Mucosa of rectum (tissue), 2 donors: ENCODE measurements at regions not wholly inside any gene's neighbourhood (a gene's known extent, or its start where the extent isn't known, plus 50 kb on each side); places are given as distances from the start of the nearest gene placed in this dataset.
"Not testable (repeated sequence)": the region's sequence is repeated elsewhere in the genome, so short reads cannot be mapped to it uniquely, and the experiment has no call there.

Source experiments
- H3K27ac ChIP-seq, 2 donors: one replicate each; pipeline ENCODE4 v1.7.0; 2013; ENCODE audit warnings: inconsistent platforms in 2 of 2, low read depth in 2 of 2, low read length in 2 of 2
- H3K27me3 ChIP-seq, 2 donors: one replicate each; pipeline ENCODE4 v1.7.0; 2013; ENCODE audit warnings: low read length in 2 of 2; ENCODE audit not compliant: control insufficient read depth in 2 of 2, insufficient read depth in 2 of 2
- H3K36me3 ChIP-seq, 2 donors: one replicate each; pipeline ENCODE4 v1.7.0; 2013; ENCODE audit warnings: low read length in 2 of 2; ENCODE audit not compliant: control insufficient read depth in 2 of 2, insufficient read depth in 2 of 2
- H3K4me1 ChIP-seq, 2 donors: one replicate each; pipeline ENCODE4 v1.7.0; 2013; ENCODE audit warnings: low read length in 2 of 2, mild to moderate bottlenecking in 1 of 2; ENCODE audit not compliant: control insufficient read depth in 2 of 2, insufficient read depth in 2 of 2
- H3K4me3 ChIP-seq, 2 donors: one replicate each; pipeline ENCODE4 v1.7.0; 2013; ENCODE audit warnings: low read length in 2 of 2
- H3K9ac ChIP-seq, 2 donors: one replicate each; pipeline ENCODE4 v1.7.0; 2013; ENCODE audit warnings: low read length in 2 of 2, low read depth in 1 of 2, mild to moderate bottlenecking in 1 of 2
- H3K9me3 ChIP-seq, 2 donors: one replicate each; pipeline ENCODE4 v1.7.0; 2013; ENCODE audit warnings: low read length in 2 of 2; ENCODE audit not compliant: control insufficient read depth in 2 of 2
- donor health status: healthy.
- donor health status: Normal muscosa, but diverticular disease.

GRCh38 chr3:56930706-56931105 lies 129.0 kb upstream of the ARHGEF3 start:
- Histone ChIP-seq H3K27me3 (no peaks in the 10 kb centered on the region), H3K4me3 (no peak overlapping the region), H3K36me3 (no peaks in the 10 kb centered on the region), H3K9ac (no peak overlapping the region), H3K4me1 (peaks cover 0 to 2% of the 10 kb centered on the region in 2 donors), H3K27ac (no peak overlapping the region), H3K9me3 (no peaks in the 10 kb centered on the region)

- H3K4me3 ChIP-seq, result no peak overlapping the region
- no peak overlapping the region for H3K27ac ChIP-seq
- H3K4me1 ChIP-seq, result peaks cover 0 to 2% of the 10 kb centered on the region in 2 donors
- no peak overlapping the region for H3K9ac ChIP-seq
- no peaks in the 10 kb centered on the region for H3K36me3 ChIP-seq
- H3K27me3 ChIP-seq, result no peaks in the 10 kb centered on the region
- no peaks in the 10 kb centered on the region for H3K9me3 ChIP-seq
These were observed 128.3 kb upstream of the ARHGEF3 start for GRCh38 chr3:56929809-56930615.

GRCh38 chr3:56928379-56929068 lies 126.8 kb upstream of the ARHGEF3 start:
- Histone ChIP-seq H3K9ac (no peak overlapping the region), H3K9me3 (no peaks in the 10 kb centered on the region), H3K36me3 (no peaks in the 10 kb centered on the region), H3K27ac (no peak overlapping the region), H3K4me3 (no peak overlapping the region), H3K27me3 (no peaks in the 10 kb centered on the region), H3K4me1 (peaks cover 9 to 10% of the 10 kb centered on the region in 2 donors)

GRCh38 chr3:56927855-56928254 lies 126.1 kb upstream of the ARHGEF3 start:
- no peak overlapping the region for H3K9ac ChIP-seq
- H3K9me3 ChIP-seq, result no peaks in the 10 kb centered on the region
- H3K4me1 ChIP-seq, result peaks cover 10% of the 10 kb centered on the region in 2 donors
- no peak overlapping the region for H3K27ac ChIP-seq
- H3K36me3 ChIP-seq, result no peaks in the 10 kb centered on the region
- H3K4me3 ChIP-seq, result no peak overlapping the region
- H3K27me3 ChIP-seq, result no peaks in the 10 kb centered on the region

- Histone ChIP-seq H3K9me3 (no peaks in the 10 kb centered on the region), H3K36me3 (no peaks in the 10 kb centered on the region), H3K4me1 (peaks cover 10% of the 10 kb centered on the region in 2 donors), H3K27me3 (no peaks in the 10 kb centered on the region), H3K9ac (no peak overlapping the region), H3K4me3 (no peak overlapping the region), H3K27ac (no peak overlapping the region)
These were observed 125.2 kb upstream of the ARHGEF3 start for GRCh38 chr3:56926947-56927282.

GRCh38 chr3:56926243-56926946 lies 124.6 kb upstream of the ARHGEF3 start:
- Histone ChIP-seq H3K36me3 (no peaks in the 10 kb centered on the region), H3K4me1 (peaks cover 10 to 14% of the 10 kb centered on the region in 2 donors), H3K9ac (no peak overlapping the region), H3K27me3 (no peaks in the 10 kb centered on the region), H3K9me3 (no peaks in the 10 kb centered on the region), H3K4me3 (no peak overlapping the region), H3K27ac (no peak overlapping the region)

GRCh38 chr3:56924700-56925099 lies 123.0 kb upstream of the ARHGEF3 start:
- H3K9ac ChIP-seq, H3K27me3 ChIP-seq, H3K36me3 ChIP-seq, H3K4me3 ChIP-seq, H3K9me3 ChIP-seq: not testable (repeated sequence)
- Histone ChIP-seq H3K4me1 (peaks cover 10 to 14% of the 10 kb centered on the region in 2 donors), H3K27ac (peak overlapping the region in 1 of 2 donors; percentile 75)

GRCh38 chr3:56923526-56924224 lies 121.9 kb upstream of the ARHGEF3 start:
- no peaks in the 10 kb centered on the region for H3K9me3 ChIP-seq
- H3K9ac ChIP-seq, result no peak overlapping the region
- H3K4me3 ChIP-seq, result peak overlapping the region in 1 of 2 donors; percentile 58
- peaks cover 10 to 16% of the 10 kb centered on the region in 2 donors for H3K4me1 ChIP-seq
- no peaks in the 10 kb centered on the region for H3K36me3 ChIP-seq
- H3K27me3 ChIP-seq, result no peaks in the 10 kb centered on the region
- peak overlapping the region; percentile 51 to 75 for H3K27ac ChIP-seq

GRCh38 chr3:56921573-56922453 lies 120.1 kb upstream of the ARHGEF3 start:
- H3K36me3 ChIP-seq, result no peaks in the 10 kb centered on the region
- no peak overlapping the region for H3K9ac ChIP-seq
- H3K4me3 ChIP-seq, result peak overlapping the region in 1 of 2 donors; percentile 27
- H3K27me3 ChIP-seq, result no peaks in the 10 kb centered on the region
- H3K4me1 ChIP-seq, result peaks cover 8 to 20% of the 10 kb centered on the region in 2 donors
- H3K9me3 ChIP-seq, result no peaks in the 10 kb centered on the region
- H3K27ac ChIP-seq, result peak overlapping the region; percentile 43 to 49
